Thoracic aorta (tissue), 2 donors: ENCODE measurements at regions not wholly inside any gene's neighbourhood (a gene's known extent, or its start where the extent isn't known, plus 50 kb on each side); places are given as distances from the start of the nearest gene placed in this dataset.

Experiments used
- ATAC-seq: fragments of 150-250 bp; one replicate; pipeline ENCODE4 v1.8.0; 2017; ENCODE audit warnings: low read depth; ENCODE audit not compliant: insufficient number of reproducible peaks, low FRiP score
- DNase-seq: peaks from one replicate; pipeline ENCODE4 v3.0.0-alpha.2; 2020; ENCODE audit warnings: low spot score
- H3K27ac ChIP-seq, 2 donors: fragments of 200-600 bp; sonication (generic); 1 replicate in 1 of 2; 2 replicates in 1 of 2; pipeline ENCODE4 v1.5.1; 2016; ENCODE audit warnings: mild to moderate bottlenecking in 2 of 2, moderate library complexity in 2 of 2
- H3K27me3 ChIP-seq: fragments of 200-600 bp; sonication (generic); replicated peaks from 2 replicates; pipeline ENCODE4 v1.6.0; 2016; ENCODE audit warnings: mild to moderate bottlenecking; ENCODE audit not compliant: insufficient read depth
- H3K36me3 ChIP-seq: fragments of 200-600 bp; sonication (generic); one replicate; pipeline ENCODE4 v1.5.1; 2016
- H3K4me1 ChIP-seq, 2 donors: fragments of 200-600 bp; sonication (generic); 1 replicate in 1 of 2; 2 replicates in 1 of 2; pipeline versions ENCODE4 v1.5.1 to v1.6.0; 2016; ENCODE audit warnings: low read depth in 2 of 2, mild to moderate bottlenecking in 1 of 2; ENCODE audit not compliant: control insufficient read depth in 1 of 2
- H3K4me3 ChIP-seq: fragments of 200-600 bp; sonication (generic); 2 replicates; pipeline ENCODE4 v1.5.1; 2016; ENCODE audit warnings: mild to moderate bottlenecking
- H3K9me3 ChIP-seq: fragments of 200-600 bp; sonication (generic); 2 replicates; pipeline ENCODE4 v1.5.1; 2016
- TF ChIP-seq, protein P1 (sequence below): fragments of 200-600 bp; sonication (generic); IDR thresholded peaks from one replicate; pipeline ENCODE4 v1.5.1; 2019; ENCODE audit warnings: antibody characterized with exemption

- Histone ChIP-seq H3K36me3 (no peaks in the 10 kb centered on the region), H3K27ac (no peak overlapping the region), H3K4me3 (no peak overlapping the region), H3K27me3 (no peaks in the 10 kb centered on the region), H3K4me1 (no peaks in the 10 kb centered on the region), H3K9me3 (peaks cover 3% of the 10 kb centered on the region)
- TF ChIP-seq, protein P1, sequence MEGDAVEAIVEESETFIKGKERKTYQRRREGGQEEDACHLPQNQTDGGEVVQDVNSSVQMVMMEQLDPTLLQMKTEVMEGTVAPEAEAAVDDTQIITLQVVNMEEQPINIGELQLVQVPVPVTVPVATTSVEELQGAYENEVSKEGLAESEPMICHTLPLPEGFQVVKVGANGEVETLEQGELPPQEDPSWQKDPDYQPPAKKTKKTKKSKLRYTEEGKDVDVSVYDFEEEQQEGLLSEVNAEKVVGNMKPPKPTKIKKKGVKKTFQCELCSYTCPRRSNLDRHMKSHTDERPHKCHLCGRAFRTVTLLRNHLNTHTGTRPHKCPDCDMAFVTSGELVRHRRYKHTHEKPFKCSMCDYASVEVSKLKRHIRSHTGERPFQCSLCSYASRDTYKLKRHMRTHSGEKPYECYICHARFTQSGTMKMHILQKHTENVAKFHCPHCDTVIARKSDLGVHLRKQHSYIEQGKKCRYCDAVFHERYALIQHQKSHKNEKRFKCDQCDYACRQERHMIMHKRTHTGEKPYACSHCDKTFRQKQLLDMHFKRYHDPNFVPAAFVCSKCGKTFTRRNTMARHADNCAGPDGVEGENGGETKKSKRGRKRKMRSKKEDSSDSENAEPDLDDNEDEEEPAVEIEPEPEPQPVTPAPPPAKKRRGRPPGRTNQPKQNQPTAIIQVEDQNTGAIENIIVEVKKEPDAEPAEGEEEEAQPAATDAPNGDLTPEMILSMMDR = no peak
- DNase-seq (no peak), ATAC-seq (no peak)
Measured at GRCh38 chr11:80010536-80010935, 569.7 kb upstream of the TENM4 start.

DNA sequence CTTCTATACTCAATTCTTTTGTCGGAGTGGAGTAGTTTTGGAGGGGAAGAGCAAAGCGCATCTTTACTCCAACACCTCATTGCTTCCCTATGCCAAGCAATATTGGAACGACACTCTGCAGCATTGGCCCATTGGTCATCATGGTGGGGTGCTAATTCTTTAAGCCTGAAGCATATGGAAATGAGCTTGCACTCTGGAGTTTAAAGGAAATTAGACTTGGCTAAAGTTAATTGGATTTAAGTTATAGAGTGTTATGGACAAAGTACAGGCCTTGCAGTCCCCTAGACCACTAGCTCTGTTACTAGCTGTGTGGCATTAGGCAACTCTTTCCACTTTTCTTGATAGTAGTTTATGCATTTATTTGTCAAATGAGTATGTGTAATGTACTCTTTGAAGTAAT is 568.3 kb upstream of the TENM4 start:
- Histone ChIP-seq H3K27ac (no peak overlapping the region), H3K27me3 (no peaks in the 10 kb centered on the region), H3K36me3 (no peaks in the 10 kb centered on the region), H3K4me1 (no peaks in the 10 kb centered on the region), H3K4me3 (no peak overlapping the region), H3K9me3 (peaks cover 3% of the 10 kb centered on the region)
- ATAC-seq (no peak), DNase-seq (no peak)
- TF ChIP-seq, protein P1 = no peak

- TF ChIP-seq, protein P1 = no peak
Measured at GRCh38 chr11:80007616-80008015, 566.8 kb upstream of the TENM4 start.

DNA sequence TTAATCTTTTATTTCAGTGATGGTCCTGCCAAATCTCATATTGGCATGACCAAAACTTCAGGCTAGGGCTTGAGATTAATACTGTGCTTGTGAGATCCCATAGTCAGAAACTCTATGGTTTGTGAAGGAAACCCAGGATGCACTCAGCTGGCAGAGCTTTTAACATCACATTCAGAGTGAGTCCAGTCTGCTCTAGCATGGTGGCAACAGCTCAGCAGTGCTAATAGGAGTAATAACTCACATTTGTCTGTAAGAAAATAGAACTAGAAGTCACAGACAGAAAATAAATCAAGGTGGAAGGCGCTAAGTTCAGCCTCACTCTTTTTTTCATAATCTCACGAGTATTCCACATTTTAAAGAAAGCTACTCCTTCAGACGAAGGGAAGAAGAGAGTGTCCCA is 549.3 kb upstream of the TENM4 start:
- TF ChIP-seq, protein P1 = no peak
- DNase-seq (no peak), ATAC-seq (no peak)
- H3K9me3 ChIP-seq = no peaks in the 10 kb centered on the region
- H3K36me3 ChIP-seq = no peaks in the 10 kb centered on the region
- no peaks in the 10 kb centered on the region for H3K4me1 ChIP-seq
- H3K4me3 ChIP-seq = no peak overlapping the region
- H3K27ac ChIP-seq = no peak overlapping the region
- no peaks in the 10 kb centered on the region for H3K27me3 ChIP-seq

More at GRCh38 chr11:80007616-80008015, 566.8 kb upstream of the TENM4 start:
- DNase-seq = no peak
- H3K36me3 ChIP-seq = no peaks in the 10 kb centered on the region
- no peak for ATAC-seq
- peaks cover 3% of the 10 kb centered on the region for H3K9me3 ChIP-seq
- H3K27me3 ChIP-seq = no peaks in the 10 kb centered on the region
- H3K4me1 ChIP-seq = no peaks in the 10 kb centered on the region
- no peak overlapping the region for H3K27ac ChIP-seq
- H3K4me3 ChIP-seq = no peak overlapping the region

- H3K27ac ChIP-seq = no peak overlapping the region
- H3K36me3 ChIP-seq = no peaks in the 10 kb centered on the region
- no peak overlapping the region for H3K4me3 ChIP-seq
- no peaks in the 10 kb centered on the region for H3K9me3 ChIP-seq
- H3K4me1 ChIP-seq = no peaks in the 10 kb centered on the region
- TF ChIP-seq, protein P1 = no peak
- ATAC-seq (no peak), DNase-seq (no peak)
- no peaks in the 10 kb centered on the region for H3K27me3 ChIP-seq
Measured at GRCh38 chr11:79982185-79982584, 541.4 kb upstream of the TENM4 start.
